Retinal pigment epithelial cell (primary cell): ENCODE measurements at regions not wholly inside any gene's neighbourhood (a gene's known extent, or its start where the extent isn't known, plus 50 kb on each side); places are given as distances from the start of the nearest gene placed in this dataset.
"Not testable (repeated sequence)": the region's sequence is repeated elsewhere in the genome, so short reads cannot be mapped to it uniquely, and the experiment has no call there.

Experiments used
- DNase-seq: peaks from one replicate; pipeline ENCODE4 v3.0.0-alpha.2; 2010; ENCODE audit warnings: low read depth
- H3K4me3 ChIP-seq: 2 replicates; pipeline ENCODE4 v1.5.1; 2011; ENCODE audit warnings: mild to moderate bottlenecking, low read length, control low read depth, moderate library complexity
- CTCF ChIP-seq: conservative IDR thresholded peaks from 2 replicates; pipeline ENCODE4 v1.5.1; 2011; ENCODE audit warnings: low read depth, low read length, control low read depth, inconsistent platforms

- no peak for DNase-seq
- H3K4me3 ChIP-seq = no peak overlapping the region
- no peak for TF ChIP-seq CTCF
Measured at GRCh38 chr17:45672301-45672700, 111.8 kb upstream of the CRHR1 start.

- no peak for DNase-seq
- TF ChIP-seq CTCF = no peak
- no peak overlapping the region for H3K4me3 ChIP-seq
Measured at GRCh38 chr17:45672792-45673191, 111.3 kb upstream of the CRHR1 start.

GRCh38 chr17:45673759-45674158 is 110.4 kb upstream of the CRHR1 start:
- H3K4me3 ChIP-seq, DNase-seq: not testable (repeated sequence)

- TF ChIP-seq CTCF = no peak
- H3K4me3 ChIP-seq = no peak overlapping the region
- no peak for DNase-seq
Measured at GRCh38 chr17:45675012-45675411, 109.1 kb upstream of the CRHR1 start.

- no peak for DNase-seq
- TF ChIP-seq CTCF = no peak
- H3K4me3 ChIP-seq = no peak overlapping the region
Measured at GRCh38 chr17:45675892-45676291, 108.2 kb upstream of the CRHR1 start.

- DNase-seq = no peak
- H3K4me3 ChIP-seq = no peak overlapping the region
- TF ChIP-seq CTCF = no peak
Measured at GRCh38 chr17:45676695-45677094, 107.4 kb upstream of the CRHR1 start.

GRCh38 chr17:45677770-45678169 is 106.3 kb upstream of the CRHR1 start:
- no peak overlapping the region for H3K4me3 ChIP-seq
- no peak for DNase-seq
- TF ChIP-seq CTCF = no peak

GRCh38 chr17:45679426-45679825 is 104.7 kb upstream of the CRHR1 start:
- TF ChIP-seq CTCF = no peak
- H3K4me3 ChIP-seq = no peak overlapping the region
- DNase-seq = no peak
